IPS-NIHi11 (cell line): ENCODE measurements at regions not wholly inside any gene's neighbourhood (a gene's known extent, or its start where the extent isn't known, plus 50 kb on each side); places are given as distances from the start of the nearest gene placed in this dataset.

Source experiments
- DNase-seq: peaks from one replicate; pipeline ENCODE4 v3.0.0; 2012; ENCODE audit warnings: mixed read lengths, low spot score

GRCh38 chr9:79015951-79016350 lies 555.8 kb upstream of the TLE4 start:
- no peak for DNase-seq

DNA sequence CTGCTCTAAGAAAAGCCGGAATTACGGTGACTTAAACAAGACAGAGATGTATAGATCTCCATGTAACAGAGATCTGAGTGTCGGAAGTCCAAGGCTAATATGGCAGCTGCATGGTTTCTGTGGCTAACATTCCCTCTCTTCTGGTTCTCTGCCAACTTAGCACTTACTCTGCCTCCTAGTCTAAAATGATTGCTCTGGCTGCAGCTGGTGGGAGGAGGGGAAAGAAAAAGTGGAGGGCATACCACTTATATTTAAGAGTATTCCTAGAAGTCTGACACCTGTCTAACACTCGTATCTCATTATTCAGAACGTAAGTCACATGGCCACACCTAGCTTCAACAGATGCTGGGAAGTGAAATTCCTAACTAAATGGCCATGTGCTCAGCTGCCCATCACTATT lies 551.5 kb upstream of the TLE4 start:
- no peak for DNase-seq

- DNase-seq: no peak
These were observed 550.7 kb upstream of the TLE4 start for GRCh38 chr9:79021084-79021483.

GRCh38 chr9:79023134-79023580 lies 548.6 kb upstream of the TLE4 start:
- DNase-seq: no peak

DNA sequence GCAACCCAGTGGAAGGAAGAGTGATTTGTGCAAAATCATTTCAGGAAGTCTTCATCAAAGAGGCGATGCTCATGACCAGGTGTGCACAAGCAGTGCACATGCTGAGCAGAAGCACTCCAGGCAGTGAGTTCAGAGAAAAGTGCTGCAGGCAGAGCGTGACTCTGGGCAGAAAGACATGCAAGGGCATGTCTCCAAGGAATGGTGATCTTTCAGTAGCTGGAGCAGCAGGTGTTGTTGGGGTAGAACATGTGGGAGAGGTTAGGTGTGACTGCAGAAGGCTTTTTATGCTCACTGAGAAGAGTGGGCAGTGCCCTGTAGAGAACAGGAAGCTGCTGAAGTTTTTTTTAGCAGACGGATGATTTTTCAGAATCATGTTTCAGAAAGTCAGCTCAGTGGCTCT lies 545.4 kb upstream of the TLE4 start:
- DNase-seq: no peak

- DNase-seq: no peak
These were observed 543.7 kb upstream of the TLE4 start for GRCh38 chr9:79028101-79028500.

DNA sequence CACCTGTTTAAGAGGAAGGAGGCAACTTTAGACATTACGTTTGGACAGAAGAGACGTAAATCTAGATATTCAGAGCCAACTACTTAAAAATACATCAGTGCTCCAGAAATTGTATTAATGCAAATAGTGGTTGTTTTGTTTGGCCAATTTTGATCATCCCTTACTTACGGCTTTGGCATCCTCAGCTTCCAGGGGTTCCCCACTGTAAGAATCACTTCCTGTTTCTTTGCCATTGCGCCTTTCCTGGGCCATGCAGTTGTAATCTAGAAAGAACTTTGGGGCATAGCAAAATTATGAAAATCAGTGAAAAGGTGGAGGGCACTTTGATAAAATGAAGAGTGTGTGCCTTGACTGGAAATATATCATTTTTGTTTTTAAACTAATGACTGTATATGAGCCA lies 537.2 kb upstream of the TLE4 start:
- no peak for DNase-seq

DNA sequence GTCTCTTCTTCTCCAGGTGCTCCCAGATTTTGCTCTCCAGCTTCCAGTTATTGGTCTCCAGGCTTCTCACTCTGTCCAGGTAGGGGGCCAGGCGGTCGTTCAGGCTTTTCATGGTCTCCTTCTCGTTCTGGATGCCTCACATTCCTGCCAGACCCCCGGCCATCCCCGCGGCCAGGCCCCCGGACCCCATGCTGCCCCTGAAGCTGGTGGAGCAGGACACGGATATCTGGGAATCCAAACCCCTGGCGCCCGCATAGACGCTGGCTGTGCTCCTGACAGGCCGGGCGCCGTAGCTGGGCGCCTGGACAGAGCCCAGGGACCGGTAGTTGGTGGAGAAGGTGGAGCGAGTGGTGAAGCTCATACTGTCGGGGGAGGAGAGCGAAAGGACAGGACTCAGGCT lies 534.4 kb upstream of the TLE4 start:
- DNase-seq: no peak

DNA sequence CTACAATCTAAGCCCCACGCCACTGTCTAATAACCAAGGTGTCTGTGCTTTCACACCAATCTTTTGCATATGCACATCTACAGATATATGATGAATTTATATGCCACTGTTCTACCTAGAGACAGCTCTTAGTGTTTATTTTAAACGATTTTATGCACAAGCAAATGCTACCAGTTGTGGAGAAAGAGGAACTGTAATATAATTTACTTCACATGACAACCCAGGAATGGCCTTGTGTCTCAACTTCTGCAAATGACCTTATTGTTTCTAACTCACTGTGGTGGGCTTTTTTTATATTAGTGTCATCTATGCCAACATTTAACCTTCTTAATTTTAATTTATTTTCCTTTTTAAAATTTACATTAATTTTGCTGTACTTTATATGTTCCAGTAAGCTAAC lies 531.1 kb upstream of the TLE4 start:
- no peak for DNase-seq

- no peak for DNase-seq
These were observed 530.5 kb upstream of the TLE4 start for GRCh38 chr9:79041266-79041665.

GRCh38 chr9:79043916-79044315 lies 527.8 kb upstream of the TLE4 start:
- DNase-seq: no peak

GRCh38 chr9:79046401-79046800 lies 525.4 kb upstream of the TLE4 start:
- no peak for DNase-seq

GRCh38 chr9:79049371-79049770 lies 522.4 kb upstream of the TLE4 start:
- no peak for DNase-seq

- DNase-seq: no peak
These were observed 518.2 kb upstream of the TLE4 start for GRCh38 chr9:79053598-79053997.

- DNase-seq: no peak
These were observed 517.3 kb upstream of the TLE4 start for GRCh38 chr9:79054500-79054899.

DNA sequence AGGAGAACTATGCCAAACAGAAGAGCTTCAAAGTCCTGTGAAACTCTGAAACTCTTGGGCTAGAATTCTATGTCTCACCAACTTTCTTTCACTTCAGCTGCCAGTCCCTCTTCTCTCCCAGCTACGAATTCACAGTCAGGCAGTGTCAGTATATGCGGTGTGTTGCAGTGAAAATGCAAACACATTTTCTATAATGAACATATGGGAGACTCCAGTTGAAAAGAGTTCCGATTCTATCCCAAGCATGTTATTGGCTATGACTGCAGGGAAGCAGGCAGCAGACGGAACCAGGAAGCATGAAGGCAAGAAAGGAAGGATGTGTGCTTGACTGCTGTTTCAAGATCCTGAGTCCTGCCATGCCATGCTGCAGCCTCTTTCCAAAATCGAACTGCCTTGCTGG lies 515.7 kb upstream of the TLE4 start:
- no peak for DNase-seq

- DNase-seq: no peak
These were observed 514.2 kb upstream of the TLE4 start for GRCh38 chr9:79057576-79057975.

DNA sequence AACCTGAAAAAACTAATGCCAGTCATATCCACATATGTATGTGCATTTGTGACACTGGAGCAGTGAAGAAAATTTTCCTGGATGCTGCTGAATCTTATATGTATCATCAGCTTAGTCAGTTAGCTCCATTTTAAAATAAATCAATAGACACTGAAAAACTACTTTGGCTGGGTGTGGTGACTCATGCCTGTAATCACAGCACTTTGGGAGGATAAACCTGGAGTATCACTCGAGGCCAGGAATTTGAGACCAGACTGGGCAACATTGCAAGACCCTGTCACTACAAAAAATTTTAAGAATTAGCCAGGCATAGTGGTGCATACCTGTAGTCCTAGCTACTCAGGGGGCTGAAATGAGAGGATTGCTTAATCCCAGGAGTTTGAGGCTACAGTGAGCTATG lies 511.0 kb upstream of the TLE4 start:
- no peak for DNase-seq

- DNase-seq: no peak
These were observed 509.8 kb upstream of the TLE4 start for GRCh38 chr9:79061752-79062616.

DNA sequence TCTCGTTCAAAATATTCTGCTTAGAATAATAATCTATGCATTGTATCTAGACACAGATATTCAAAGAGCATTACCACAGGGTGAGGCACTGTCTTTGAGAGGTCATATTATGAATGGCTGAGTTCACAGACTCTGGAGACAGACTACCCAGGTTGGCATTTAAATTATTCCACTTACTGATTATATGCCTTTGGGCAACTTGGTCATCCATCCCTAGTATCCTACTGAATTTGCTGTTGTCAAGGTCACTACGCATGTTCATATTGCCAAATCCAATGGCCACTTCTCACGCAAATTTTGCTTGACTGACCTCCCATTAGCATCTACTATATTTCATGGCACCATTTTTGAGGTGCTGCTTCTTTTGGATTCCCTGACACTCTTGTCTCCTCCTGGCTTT lies 498.6 kb upstream of the TLE4 start:
- no peak for DNase-seq

- DNase-seq: no peak
These were observed 491.2 kb upstream of the TLE4 start for GRCh38 chr9:79080536-79080935.

DNA sequence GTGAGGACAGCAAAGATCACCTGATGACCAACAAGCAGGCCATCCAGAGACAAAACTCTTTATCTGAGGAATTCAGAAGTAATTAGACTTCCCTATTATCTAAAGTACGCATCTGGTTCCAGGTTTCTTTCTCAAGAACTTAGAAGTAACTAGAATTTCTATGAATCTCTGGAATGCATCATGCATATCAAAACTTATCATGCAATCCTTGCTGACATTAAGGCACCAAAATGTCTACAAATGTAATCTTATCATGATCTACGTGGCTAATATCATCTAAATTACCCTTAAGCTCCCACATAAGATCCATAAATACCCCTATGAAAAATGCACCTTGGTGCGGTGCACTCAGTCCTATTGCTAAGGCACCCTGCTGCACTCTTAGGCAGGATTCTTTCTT lies 488.1 kb upstream of the TLE4 start:
- DNase-seq: no peak

- no peak for DNase-seq
These were observed 484.6 kb upstream of the TLE4 start for GRCh38 chr9:79087133-79087532.

- no peak for DNase-seq
These were observed 482.7 kb upstream of the TLE4 start for GRCh38 chr9:79089054-79089560.
